Hepatocyte (in vitro differentiated cells): ENCODE measurements at regions not wholly inside any gene's neighbourhood (a gene's known extent, or its start where the extent isn't known, plus 50 kb on each side); places are given as distances from the start of the nearest gene placed in this dataset.
"Not testable (repeated sequence)": the region's sequence is repeated elsewhere in the genome, so short reads cannot be mapped to it uniquely, and the experiment has no call there.

ENCODE experiments used
- CTCF ChIP-seq: fragments of 200-600 bp; sonication (generic); IDR thresholded peaks from 2 replicates; pipeline ENCODE4 v1.5.1; 2016; ENCODE audit warnings: antibody characterized with exemption, mild to moderate bottlenecking; ENCODE audit not compliant: poor library complexity
- EZH2 ChIP-seq: fragments of 200-600 bp; sonication (generic); IDR thresholded peaks from 2 replicates; pipeline ENCODE4 v1.6.1; 2016; ENCODE audit warnings: antibody characterized with exemption, mild to moderate bottlenecking, borderline replicate concordance
- EZH2phosphoT487 ChIP-seq: fragments of 200-600 bp; sonication (generic); IDR thresholded peaks from one replicate; pipeline ENCODE4 v1.6.1; 2018; ENCODE audit warnings: antibody characterized with exemption, mild to moderate bottlenecking, low read depth, moderate library complexity; ENCODE audit not compliant: unreplicated experiment, severe bottlenecking

GRCh38 chr15:20219171-20219570, 322.4 kb downstream of the GOLGA6L6 start:
- TF ChIP-seq CTCF, EZH2phosphoT487, EZH2: not testable (repeated sequence)
